Activated CD4-positive, alpha-beta T cell treated with anti-CD3 and anti-CD28 coated beads, Interleukin-2, amount 50 U/mL, for 1 hour (primary cell): ENCODE measurements at regions not wholly inside any gene's neighbourhood (a gene's known extent, or its start where the extent isn't known, plus 50 kb on each side); places are given as distances from the start of the nearest gene placed in this dataset.

Source experiments
- DNase-seq: peaks from one replicate; pipeline ENCODE4 v3.0.0-alpha.2; 2020

DNA sequence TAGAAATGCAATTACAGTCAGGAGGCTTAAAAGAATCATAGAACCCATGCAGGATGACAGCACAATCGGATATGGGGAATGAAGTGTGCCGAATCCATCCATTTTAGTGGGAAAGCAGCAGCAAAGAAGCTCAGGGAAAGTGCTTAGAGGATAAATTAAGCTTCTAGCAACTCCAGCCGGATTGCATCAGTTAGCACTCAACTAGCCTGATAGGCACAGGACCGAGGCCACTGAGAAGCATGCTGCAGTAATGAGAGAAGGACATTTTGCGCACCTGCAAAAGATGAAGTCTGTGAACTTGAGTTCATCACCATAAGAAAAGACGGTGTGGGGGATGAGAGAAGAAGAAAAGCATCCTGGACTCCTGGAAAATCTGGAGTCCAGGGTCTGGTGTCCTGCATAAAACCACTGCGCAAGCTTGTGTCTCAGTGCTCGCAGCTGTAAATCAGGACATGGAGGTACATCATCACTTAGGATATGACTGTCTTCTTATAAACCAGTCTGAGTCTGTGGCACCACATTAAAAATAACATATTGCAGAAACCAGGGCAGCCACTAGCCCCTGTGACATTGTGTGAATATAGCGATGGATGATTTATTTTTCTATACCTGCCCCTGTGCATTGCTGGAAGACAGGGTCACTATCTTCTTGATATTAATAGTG, 665.5 kb upstream of the SOX11 start:
- DNase-seq = no peak

DNA sequence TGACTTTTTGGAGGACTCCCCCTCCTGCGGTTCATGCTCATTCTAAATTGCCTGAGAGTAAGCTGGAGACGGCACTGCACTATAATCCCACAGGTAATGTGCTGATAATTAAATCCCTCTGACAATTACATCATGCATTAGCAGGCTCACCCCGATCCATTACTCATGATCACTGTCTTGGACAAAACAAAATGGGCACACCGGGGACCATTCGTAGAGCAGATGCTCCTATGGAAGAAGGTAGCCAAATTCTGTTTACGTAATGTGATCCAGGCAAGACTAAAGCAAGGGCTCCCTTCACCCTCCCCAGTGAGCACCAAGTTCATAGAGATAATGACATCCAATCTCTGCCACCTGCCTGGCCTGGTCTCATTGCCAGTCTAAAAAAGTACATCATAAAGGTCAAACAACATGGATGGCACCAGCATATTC, 657.1 kb upstream of the SOX11 start:
- DNase-seq = no peak

DNA sequence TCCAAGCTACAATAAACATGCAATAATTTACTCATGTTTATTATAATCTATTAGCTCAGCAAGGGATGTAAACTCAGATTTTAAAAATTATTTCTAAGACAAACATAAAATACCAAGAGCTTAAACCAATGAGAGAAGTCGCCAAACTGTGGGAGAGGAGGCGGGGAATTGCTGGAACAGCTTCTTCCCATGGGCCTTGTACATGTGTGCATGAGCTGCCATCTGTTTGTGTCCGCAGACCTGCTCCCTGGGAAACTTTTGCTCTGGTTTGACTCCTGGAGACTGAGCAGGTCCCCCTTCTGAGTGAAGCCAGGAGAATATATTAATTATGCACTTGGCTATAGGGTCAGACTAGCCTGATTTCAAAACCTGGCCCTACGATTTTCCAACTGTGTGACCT, 655.9 kb upstream of the SOX11 start:
- no peak for DNase-seq

DNA sequence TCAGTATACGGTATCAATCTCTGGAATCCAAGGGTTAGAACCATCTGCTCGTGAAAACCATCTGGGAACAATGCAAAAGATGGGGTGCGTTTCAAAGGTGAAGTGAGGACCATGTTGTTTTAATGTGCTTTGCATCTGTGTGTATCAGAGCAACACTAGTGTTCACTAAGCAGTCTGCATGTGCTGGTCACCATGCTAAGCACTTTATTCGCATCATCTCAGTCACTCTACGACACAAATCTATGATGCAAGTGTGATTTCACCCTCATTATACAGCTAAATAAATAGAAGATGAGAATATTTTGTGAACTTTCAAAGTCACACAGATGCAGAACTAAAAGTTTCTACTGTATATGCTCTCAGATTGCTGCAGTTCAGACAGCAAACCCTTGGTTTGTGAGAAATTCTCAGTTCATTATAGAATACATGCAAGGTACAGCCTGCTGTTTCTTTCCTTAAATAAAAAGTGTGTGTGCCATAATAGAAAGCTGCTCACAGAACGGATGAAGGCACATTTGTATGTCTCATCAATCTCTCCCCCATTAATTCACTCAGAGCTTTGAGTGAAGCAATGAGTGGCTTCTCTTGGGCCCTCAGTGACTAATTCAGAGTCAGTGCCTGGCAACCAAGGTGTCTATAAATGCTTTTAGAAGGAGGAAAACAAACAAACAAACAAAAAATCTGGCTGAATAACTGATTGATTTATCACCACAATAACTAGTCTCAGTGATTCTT, 652.8 kb upstream of the SOX11 start:
- DNase-seq = no peak

DNA sequence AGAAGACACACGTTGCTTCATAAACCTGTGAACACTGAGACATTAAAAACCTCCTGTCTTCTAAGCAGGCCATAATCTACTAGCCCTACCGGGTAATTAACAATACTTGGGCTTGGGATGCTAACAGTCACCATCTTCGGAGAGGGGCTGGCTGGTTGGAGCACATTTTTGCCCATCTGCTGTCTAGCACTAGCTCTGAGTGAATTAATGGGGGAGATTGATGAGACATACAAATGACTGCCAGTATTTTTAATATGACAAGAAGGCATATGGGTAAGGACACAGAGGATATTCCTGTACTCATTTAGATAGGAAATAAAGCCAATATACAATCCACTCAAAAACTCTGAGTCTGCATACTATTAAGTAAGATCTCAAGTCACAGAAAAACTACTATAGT, 651.6 kb upstream of the SOX11 start:
- DNase-seq = no peak

DNA sequence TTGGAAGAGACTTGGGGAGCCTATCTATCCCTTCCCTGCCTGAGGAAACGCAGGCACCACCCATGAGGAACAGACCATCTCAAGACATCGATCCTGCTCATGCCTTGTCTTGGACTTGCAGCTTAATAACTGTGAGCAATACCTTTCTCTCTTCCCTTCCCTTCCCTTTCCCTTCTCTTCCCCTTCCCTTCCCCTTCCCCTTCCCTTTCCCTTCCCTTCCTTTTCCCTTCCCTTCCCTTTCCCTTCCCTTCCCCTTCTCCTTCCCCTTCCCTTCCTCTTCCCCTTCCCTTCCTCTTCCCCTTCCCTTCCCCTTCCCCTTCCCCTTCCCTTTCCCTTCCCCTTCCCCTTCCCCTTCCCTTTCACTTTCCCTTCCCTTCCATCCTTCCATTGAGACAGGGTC, 650.7 kb upstream of the SOX11 start:
- no peak for DNase-seq

DNA sequence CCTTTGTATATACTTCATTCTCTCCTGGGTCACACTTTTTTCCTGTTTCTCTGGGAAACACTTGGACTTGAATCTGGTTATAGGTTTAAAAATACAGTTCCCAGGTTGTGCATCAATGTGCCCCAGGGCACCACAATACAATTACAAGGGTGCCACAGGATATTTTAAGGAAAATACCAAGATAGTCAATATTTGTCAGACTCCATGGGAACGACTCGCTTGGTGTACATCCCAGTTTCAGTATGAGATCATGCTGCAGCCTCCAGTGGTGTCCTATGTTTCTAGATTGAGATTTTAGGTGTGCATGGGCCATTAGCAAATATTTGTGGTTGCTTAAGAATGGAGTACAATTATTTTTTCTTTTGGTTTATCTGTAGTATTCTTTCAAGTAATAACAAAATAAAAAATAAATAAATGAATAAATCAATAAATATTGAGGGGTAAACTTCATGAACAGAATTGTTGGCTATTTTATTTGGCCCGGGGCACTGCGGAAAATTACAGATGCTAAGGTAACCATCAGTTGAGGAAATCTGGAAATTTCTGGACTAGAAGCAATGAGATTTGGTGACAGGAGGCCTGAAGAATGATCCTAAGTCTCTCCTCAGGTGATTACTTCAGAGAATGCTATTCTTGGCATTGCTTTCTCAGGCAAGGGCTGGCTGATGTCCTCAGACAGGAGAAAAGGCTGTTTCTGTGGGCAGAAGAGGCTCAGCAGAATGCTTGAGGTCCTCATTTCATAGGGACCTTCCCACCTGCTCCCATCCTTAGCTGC, 649.3 kb upstream of the SOX11 start:
- no peak for DNase-seq

DNA sequence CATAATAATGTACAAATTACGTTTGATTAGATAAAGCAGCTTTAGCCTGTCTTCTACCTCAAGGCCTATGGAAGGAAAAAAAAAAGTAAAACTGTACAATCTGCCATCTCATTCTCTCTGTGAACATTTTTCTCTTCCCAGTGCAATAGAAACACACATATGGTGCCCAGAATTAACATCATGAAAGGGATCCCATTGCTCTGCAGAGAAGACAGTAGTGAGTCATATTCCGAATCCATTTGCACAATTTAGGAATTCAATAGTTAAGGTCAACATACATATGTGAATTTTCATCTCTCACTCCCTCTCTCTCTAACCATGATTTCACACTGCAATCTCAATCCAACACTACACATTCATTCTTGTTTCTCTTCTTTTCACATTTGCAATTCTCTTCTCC, 640.9 kb upstream of the SOX11 start:
- no peak for DNase-seq

DNA sequence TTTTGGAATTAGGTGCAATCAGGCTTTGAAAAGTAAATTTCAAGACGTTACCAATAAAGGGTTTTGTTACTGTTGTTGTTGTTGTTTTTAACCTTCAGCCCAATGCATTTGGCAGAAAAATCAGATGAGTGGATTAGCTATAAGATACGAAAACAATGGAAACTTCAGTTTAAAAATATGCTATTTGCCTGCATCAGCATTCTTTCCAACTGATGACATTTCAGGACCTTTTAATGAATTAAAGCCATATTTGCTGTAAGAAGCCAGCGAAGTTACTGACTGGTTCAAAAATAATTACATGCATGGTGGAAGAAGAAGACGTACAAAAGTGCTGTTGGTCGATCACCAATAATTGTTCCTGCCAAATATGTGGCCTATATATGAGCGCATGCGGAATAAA, 639.3 kb upstream of the SOX11 start:
- no peak for DNase-seq

DNA sequence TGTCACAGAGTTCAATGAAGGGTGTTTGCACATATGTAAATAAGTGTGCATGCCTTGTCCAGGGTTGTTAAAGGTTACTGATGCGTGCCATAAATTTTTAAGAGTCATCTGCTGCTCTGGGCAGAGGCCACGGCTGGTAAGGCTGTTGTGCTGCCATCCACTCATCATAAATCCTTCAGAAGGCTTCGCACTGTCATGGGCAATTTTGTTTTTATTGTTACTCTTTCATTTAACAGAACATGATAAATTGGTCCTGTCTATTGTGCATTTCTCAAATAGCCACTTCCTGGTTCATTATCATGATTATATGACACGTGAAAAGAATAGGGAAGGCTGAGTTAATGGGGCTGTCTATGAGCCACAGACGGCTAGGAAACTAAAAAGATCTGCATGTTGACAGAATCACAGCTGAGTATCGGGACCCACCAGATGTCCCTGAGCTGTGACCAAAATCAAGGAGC, 634.3 kb upstream of the SOX11 start:
- DNase-seq = no peak

DNA sequence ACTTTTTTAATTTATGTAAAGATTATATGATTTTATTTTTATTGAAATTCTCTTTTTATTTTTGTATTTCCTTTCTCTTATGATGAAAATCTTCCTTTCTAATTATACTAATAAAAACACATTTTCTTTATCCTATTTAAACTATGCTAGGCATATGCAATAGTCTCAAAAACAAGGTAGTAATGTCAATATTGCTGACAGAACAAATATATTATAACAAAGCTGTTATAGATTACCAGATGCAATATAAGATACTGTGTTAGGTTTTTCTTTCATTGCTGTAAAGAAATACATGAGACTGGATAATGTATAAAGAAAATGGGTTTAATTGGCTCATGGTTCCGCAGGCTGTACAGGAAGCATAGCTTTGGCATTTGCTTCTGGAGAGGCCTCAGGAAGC, 631.2 kb upstream of the SOX11 start:
- no peak for DNase-seq

DNA sequence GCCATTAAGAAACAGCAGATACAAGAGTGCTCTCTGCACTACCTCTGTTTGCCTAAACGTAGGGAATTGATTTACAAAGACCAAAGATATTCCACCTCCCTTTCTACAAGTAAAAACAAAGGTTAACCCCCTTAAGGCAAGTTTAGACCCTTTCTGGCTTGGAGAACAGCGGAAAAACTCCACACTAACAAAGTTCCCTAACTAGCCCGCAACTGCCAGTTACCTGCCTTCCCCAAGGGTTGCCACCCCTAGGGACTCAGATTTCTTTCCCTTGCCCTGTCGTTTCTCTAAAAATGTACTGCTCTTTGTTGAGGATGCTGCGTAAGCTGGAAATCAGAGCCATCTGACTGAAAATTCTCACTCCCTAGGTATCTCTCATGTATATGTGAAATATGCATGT, 627.5 kb upstream of the SOX11 start:
- no peak for DNase-seq

DNA sequence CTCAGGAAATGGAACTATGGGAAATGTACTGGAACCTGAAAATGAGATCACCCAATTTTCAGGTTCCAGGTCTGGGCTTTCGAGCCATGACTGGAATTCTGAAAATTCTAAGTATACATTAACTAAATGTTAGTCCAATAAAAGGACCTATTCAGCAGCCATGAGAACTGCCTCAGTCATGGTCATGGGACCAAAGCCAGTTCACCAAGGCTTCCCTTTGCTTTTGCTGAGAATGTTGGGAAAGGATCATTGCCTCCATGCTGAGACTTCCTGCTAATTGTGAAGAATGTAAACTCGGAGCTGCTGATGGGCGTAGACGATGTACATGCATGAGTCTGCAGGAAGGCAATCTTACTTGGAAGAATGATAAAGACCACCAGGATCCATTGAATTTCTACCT, 624.4 kb upstream of the SOX11 start:
- DNase-seq = no peak

DNA sequence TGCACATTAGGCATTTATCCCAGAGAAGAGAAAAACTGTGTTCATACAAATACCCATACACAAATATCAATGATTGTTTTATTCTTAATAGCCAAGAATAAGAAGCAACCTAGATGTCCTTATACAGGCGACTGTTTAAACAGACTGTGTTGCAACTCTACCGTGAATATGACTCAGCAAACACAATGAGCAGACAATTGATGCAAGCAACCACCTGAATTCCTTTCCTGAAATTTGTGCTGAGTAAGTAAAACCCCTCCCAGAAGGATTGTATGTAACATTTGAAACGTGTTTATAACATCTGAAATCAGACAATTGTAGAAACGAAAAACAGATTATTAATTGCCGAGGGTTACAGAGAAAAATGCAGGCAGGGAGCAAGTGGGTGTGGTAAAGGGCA, 621.9 kb upstream of the SOX11 start:
- no peak for DNase-seq

DNA sequence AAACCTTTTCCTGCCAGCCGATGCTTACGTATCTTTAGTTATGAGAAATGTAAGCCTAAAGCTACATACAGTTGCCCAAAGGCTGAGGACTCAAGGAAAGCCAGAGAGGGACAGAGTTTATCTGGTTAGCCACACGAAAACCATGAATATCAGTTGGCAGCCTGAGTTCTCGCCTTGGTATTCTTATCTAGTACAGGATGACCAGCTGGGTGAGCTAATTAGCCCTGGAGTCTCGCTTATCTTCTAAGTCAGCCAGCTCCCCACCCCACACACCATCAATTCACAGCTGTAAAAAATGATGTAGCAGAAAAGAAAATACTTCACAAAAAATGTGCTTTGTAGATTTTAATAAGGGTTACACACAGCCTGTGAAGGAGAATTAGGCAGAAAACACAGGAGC, 617.5 kb upstream of the SOX11 start:
- DNase-seq = no peak

DNA sequence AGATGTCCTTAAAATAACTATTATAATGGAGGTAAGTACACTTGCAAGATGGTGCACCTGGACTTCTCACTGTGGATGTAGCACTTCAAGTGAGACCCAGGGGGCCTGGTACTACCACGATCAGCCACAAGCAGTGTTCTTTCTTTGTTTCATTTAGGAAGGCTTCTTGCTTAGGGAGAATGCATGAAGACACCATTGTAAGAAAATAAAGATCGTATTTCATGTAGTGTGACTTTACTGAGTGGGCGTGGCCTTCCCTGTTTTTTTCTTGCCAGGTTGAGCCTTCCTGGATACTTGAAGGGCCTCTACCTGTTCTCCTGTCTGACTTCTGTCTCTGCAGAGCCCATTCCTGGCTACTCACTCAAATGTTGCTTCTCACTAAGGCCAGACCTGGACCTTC, 615.6 kb upstream of the SOX11 start:
- DNase-seq = no peak

DNA sequence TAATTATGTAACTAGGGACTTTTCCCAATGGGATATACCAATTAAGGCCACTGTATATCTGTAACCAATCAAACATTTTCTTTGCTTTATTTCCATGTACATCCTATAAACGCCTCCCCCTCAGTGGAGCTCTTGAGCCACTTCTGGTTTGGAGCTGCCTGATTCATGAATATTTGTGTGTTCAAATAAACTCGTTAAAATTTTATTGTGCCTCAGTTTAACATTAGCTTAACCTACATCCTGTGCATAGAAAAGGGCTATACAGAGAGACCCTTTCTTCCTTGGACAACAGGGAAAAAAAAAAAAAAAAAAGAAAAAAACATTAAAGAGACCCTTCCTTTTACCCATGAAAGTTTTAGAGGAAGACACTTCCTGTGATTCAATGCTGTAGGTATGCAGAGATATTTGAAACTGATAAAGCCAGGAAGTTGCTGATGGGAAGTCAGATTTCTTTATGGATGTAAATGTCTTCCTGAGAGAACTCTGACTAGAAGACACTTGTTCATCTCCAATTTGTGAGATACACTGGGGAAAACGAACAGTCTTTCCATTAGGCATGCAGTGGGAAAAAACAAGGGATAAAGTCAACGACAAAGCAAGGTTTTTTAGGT, 614.6 kb upstream of the SOX11 start:
- no peak for DNase-seq

DNA sequence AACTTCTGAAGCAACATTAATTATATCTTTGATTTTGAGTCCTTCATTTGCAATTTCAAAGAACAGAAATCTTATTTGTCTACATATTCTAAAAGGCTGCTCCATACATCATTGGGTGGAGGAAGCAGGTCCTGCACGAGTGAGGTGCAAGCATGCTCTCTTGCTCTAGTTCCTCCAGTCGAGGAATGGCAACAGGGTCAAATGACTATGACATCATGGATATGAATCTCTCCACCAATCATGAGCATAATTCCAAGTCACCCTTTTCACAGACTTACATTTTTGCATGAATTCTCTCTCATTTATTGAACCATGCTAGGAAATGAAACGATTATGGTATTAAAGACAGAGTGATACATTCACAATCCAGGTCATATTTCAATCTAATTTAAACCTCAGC, 608.8 kb upstream of the SOX11 start:
- DNase-seq = no peak

DNA sequence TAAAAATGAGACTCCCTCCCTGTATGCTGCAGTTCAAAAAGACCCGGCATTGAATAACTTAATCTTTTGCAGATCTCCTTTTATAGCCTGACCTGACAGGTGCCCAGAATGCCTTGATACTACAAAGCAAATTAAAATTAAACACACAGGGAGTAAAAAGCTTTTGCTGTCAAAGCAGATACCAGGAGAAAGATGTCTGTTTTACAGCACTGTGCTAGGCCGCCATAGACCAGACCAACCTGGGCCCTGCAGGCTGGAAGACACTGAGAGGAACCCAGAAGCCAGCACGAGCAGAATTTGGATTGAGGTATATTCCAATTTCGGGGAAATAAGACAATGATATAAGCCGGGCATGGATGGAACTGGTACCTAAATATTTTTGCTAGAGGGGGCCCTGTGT, 602.8 kb upstream of the SOX11 start:
- DNase-seq = no peak

DNA sequence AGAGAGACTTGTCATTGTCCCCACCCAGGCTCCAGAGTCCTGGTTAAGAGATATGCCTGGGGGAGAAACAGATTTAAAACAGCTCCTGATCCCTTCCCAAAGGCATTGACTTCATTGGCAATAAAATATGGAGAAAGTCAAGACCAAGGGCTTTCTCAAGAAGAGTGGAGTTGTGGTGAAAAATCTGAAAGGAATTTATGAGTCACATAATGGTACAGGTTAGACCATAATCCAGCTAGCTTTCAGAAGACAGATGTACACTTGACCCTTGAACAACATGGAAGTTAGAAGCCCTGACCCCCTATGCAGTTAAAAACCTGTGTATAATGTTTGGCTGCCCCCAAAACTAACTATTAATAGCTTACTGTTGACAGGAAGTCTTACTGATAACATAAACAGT, 599.1 kb upstream of the SOX11 start:
- DNase-seq = no peak

DNA sequence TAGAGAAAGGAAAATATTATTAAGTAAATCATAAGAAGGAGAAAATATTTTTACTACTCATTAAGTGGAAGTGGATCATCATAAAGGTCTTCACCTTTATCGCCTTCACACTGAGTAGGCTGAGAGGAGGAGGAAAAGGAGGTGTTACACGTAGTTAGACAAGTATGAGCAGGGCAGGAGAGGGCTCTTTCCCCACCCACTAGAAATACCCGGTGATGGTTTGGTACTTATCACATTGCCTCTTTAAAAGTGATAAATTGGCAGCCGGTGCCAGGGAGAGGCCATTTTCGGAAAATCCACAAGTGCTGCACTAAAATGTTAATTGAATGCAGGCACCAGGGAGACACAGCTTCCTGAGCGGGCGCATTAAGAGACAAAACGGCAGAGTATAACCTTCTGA, 598.7 kb upstream of the SOX11 start:
- DNase-seq = no peak

DNA sequence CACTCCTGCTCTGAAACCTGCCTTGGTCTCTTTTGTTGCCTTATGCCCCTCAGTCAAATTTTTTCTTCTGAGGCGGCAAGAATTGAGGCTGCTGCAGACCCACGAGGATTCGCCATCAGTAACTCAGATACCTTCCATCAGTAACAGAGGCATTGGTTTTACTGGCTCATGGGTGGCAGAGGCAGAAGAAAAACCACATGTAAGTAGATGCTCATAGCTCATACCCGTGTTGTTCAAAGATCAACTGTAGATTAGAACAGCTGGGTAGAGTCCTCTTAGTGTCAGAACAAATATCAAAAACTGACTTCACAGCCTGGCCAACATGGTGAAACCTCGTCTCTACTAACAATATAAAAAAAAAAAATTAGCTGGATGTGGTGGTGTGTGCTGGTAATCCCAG, 598.0 kb upstream of the SOX11 start:
- DNase-seq = no peak

DNA sequence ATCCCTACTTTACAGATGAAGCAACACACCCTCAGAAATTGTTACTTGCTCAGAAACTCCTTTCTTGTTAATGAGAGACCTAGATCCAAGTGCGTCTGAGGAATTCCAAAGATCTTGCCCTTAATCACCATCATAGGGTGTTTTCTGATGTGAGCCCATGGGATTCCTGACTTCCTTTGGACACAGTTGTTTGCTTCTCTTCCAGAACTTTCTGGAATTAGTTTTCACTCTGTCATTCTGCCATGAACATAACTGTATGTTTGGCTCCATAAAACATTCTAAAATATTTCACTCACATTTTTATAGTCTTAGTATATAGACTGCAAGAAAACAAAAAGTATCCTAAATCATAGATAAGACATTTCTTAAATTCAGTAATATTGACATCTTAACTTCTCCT, 593.9 kb upstream of the SOX11 start:
- no peak for DNase-seq

DNA sequence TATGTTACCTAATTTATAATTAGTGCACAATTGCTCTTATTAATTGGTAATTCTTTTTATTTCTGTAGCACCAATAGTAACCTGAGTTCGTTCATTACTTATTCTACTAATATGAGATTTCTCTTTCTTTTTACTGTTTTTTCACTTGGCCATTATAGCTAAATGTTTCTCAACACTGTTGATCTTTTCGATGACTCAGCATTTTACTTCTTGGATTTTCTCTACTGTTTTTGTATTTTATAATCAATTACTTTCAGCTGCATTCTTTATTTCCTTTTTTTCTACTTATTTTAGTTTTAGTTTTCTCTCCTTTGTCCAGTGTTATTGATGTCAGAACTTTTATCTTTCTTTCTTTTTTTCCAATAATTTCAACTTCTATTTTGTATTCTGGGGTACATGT, 589.4 kb upstream of the SOX11 start:
- no peak for DNase-seq
